Activated T-cell treated with anti-CD3 and anti-CD28 coated beads, Interleukin-2, amount 50 U/mL, for 24 hours (primary cell): ENCODE measurements at regions not wholly inside any gene's neighbourhood (a gene's known extent, or its start where the extent isn't known, plus 50 kb on each side); places are given as distances from the start of the nearest gene placed in this dataset.
"Not testable (repeated sequence)": the region's sequence is repeated elsewhere in the genome, so short reads cannot be mapped to it uniquely, and the experiment has no call there.

Experiments used
- DNase-seq: peaks from one replicate; pipeline ENCODE4 v3.0.0-alpha.2; 2020
- H3K27ac Mint-ChIP-seq: 2 replicates; pipeline ENCODE4 v1.8.0; 2020; ENCODE audit warnings: mild to moderate bottlenecking, mixed read lengths
- H3K27me3 Mint-ChIP-seq: 2 replicates; pipeline ENCODE4 v1.8.0; 2020; ENCODE audit warnings: mixed read lengths
- H3K36me3 Mint-ChIP-seq: 2 replicates; pipeline ENCODE4 v1.8.0; 2020; ENCODE audit warnings: low read depth, mixed read lengths
- H3K4me1 Mint-ChIP-seq: 2 replicates; pipeline ENCODE4 v1.8.0; 2020; ENCODE audit warnings: low read depth, mixed read lengths
- H3K4me3 Mint-ChIP-seq: 2 replicates; pipeline ENCODE4 v1.8.0; 2020; ENCODE audit warnings: mild to moderate bottlenecking, moderate library complexity, mixed read lengths
- H3K9me3 Mint-ChIP-seq: 2 replicates; pipeline ENCODE4 v1.8.0; 2020; ENCODE audit warnings: mixed read lengths

- H3K27ac Mint-ChIP-seq: no peak overlapping the region
- peaks cover 15% of the 10 kb centered on the region for H3K9me3 Mint-ChIP-seq
Observed at GRCh38 chr5:27474395-27474794, 436.0 kb upstream of the CDH9 start.

GRCh38 chr5:27474047-27474309 is 435.6 kb upstream of the CDH9 start:
- Mint-ChIP-seq H3K27ac (no peak overlapping the region), H3K27me3 (no peaks in the 10 kb centered on the region), H3K4me1 (no peaks in the 10 kb centered on the region), H3K36me3 (no peaks in the 10 kb centered on the region), H3K9me3 (peaks cover 15% of the 10 kb centered on the region), H3K4me3 (no peak overlapping the region)
- no peak for DNase-seq

More at GRCh38 chr5:27474395-27474794, 436.0 kb upstream of the CDH9 start:
- Mint-ChIP-seq H3K27me3 (no peaks in the 10 kb centered on the region), H3K4me3 (no peak overlapping the region), H3K36me3 (no peaks in the 10 kb centered on the region), H3K4me1 (no peaks in the 10 kb centered on the region)
- no peak for DNase-seq

- H3K27ac Mint-ChIP-seq: no peak overlapping the region
- H3K27me3 Mint-ChIP-seq: no peaks in the 10 kb centered on the region
- no peaks in the 10 kb centered on the region for H3K36me3 Mint-ChIP-seq
- H3K4me1 Mint-ChIP-seq: no peaks in the 10 kb centered on the region
- no peak overlapping the region for H3K4me3 Mint-ChIP-seq
- peaks cover 15% of the 10 kb centered on the region for H3K9me3 Mint-ChIP-seq
- no peak for DNase-seq
Observed at GRCh38 chr5:27473307-27474046, 435.1 kb upstream of the CDH9 start.

GRCh38 chr5:27472871-27473270 is 434.5 kb upstream of the CDH9 start:
- Mint-ChIP-seq H3K4me3 (no peak overlapping the region), H3K4me1 (no peaks in the 10 kb centered on the region), H3K27ac (no peak overlapping the region), H3K36me3 (no peaks in the 10 kb centered on the region), H3K27me3 (no peaks in the 10 kb centered on the region), H3K9me3 (peaks cover 18% of the 10 kb centered on the region)
- no peak for DNase-seq

- Mint-ChIP-seq H3K9me3 (peaks cover 18% of the 10 kb centered on the region), H3K27ac (no peak overlapping the region), H3K4me3 (no peak overlapping the region), H3K27me3 (no peaks in the 10 kb centered on the region), H3K4me1 (no peaks in the 10 kb centered on the region), H3K36me3 (no peaks in the 10 kb centered on the region)
- no peak for DNase-seq
Observed at GRCh38 chr5:27472000-27472763, 433.8 kb upstream of the CDH9 start.

GRCh38 chr5:27466959-27467358 is 428.6 kb upstream of the CDH9 start:
- Mint-ChIP-seq H3K27me3 (no peaks in the 10 kb centered on the region), H3K36me3 (no peaks in the 10 kb centered on the region), H3K4me1 (no peaks in the 10 kb centered on the region), H3K27ac (no peak overlapping the region), H3K9me3 (peaks cover 28% of the 10 kb centered on the region), H3K4me3 (no peak overlapping the region)
- no peak for DNase-seq

- no peak overlapping the region for H3K4me3 Mint-ChIP-seq
- no peak overlapping the region for H3K27ac Mint-ChIP-seq
- peaks cover 25% of the 10 kb centered on the region for H3K9me3 Mint-ChIP-seq
- DNase-seq: no peak
- no peaks in the 10 kb centered on the region for H3K27me3 Mint-ChIP-seq
- H3K4me1 Mint-ChIP-seq: no peaks in the 10 kb centered on the region
- no peaks in the 10 kb centered on the region for H3K36me3 Mint-ChIP-seq
Observed at GRCh38 chr5:27465140-27465539, 426.8 kb upstream of the CDH9 start.

GRCh38 chr5:27463446-27464149 is 425.2 kb upstream of the CDH9 start:
- Mint-ChIP-seq H3K36me3 (no peaks in the 10 kb centered on the region), H3K4me3 (no peak overlapping the region), H3K4me1 (no peaks in the 10 kb centered on the region), H3K27ac (no peak overlapping the region), H3K9me3 (peaks cover 28% of the 10 kb centered on the region), H3K27me3 (no peaks in the 10 kb centered on the region)
- no peak for DNase-seq

- DNase-seq: no peak
- Mint-ChIP-seq H3K36me3 (no peaks in the 10 kb centered on the region), H3K27me3 (no peaks in the 10 kb centered on the region), H3K4me3 (no peak overlapping the region), H3K27ac (no peak overlapping the region), H3K4me1 (no peaks in the 10 kb centered on the region), H3K9me3 (peaks cover 25% of the 10 kb centered on the region)
Observed at GRCh38 chr5:27462936-27463335, 424.6 kb upstream of the CDH9 start.

- peaks cover 11% of the 10 kb centered on the region for H3K9me3 Mint-ChIP-seq
- DNase-seq: no peak
- no peaks in the 10 kb centered on the region for H3K27me3 Mint-ChIP-seq
- no peak overlapping the region for H3K27ac Mint-ChIP-seq
- no peaks in the 10 kb centered on the region for H3K36me3 Mint-ChIP-seq
- no peaks in the 10 kb centered on the region for H3K4me1 Mint-ChIP-seq
- no peak overlapping the region for H3K4me3 Mint-ChIP-seq
Observed at GRCh38 chr5:27458287-27458686, 419.9 kb upstream of the CDH9 start.

- Mint-ChIP-seq H3K4me3 (no peak overlapping the region), H3K27me3 (no peaks in the 10 kb centered on the region), H3K36me3 (no peaks in the 10 kb centered on the region), H3K9me3 (peaks cover 3% of the 10 kb centered on the region), H3K27ac (no peak overlapping the region), H3K4me1 (no peaks in the 10 kb centered on the region)
- DNase-seq: no peak
Observed at GRCh38 chr5:27451377-27451776, 413.0 kb upstream of the CDH9 start.

- DNase-seq: no peak
- Mint-ChIP-seq H3K9me3 (peaks cover 3% of the 10 kb centered on the region), H3K27me3 (no peaks in the 10 kb centered on the region), H3K27ac (no peak overlapping the region), H3K4me3 (no peak overlapping the region), H3K4me1 (no peaks in the 10 kb centered on the region), H3K36me3 (no peaks in the 10 kb centered on the region)
Observed at GRCh38 chr5:27450607-27451006, 412.2 kb upstream of the CDH9 start.

GRCh38 chr5:27439383-27439782 is 401.0 kb upstream of the CDH9 start:
- H3K27ac Mint-ChIP-seq, DNase-seq, H3K27me3 Mint-ChIP-seq, H3K4me3 Mint-ChIP-seq, H3K9me3 Mint-ChIP-seq, H3K36me3 Mint-ChIP-seq, H3K4me1 Mint-ChIP-seq: not testable (repeated sequence)

GRCh38 chr5:27437594-27438200 is 399.3 kb upstream of the CDH9 start:
- no peak for DNase-seq
- Mint-ChIP-seq H3K27me3 (no peaks in the 10 kb centered on the region), H3K9me3 (peaks cover 18% of the 10 kb centered on the region), H3K27ac (no peak overlapping the region), H3K36me3 (no peaks in the 10 kb centered on the region), H3K4me1 (no peaks in the 10 kb centered on the region), H3K4me3 (no peak overlapping the region)

GRCh38 chr5:27434335-27434734 is 395.9 kb upstream of the CDH9 start:
- Mint-ChIP-seq H3K27me3 (no peaks in the 10 kb centered on the region), H3K4me1 (no peaks in the 10 kb centered on the region), H3K27ac (no peak overlapping the region), H3K4me3 (no peak overlapping the region), H3K36me3 (no peaks in the 10 kb centered on the region), H3K9me3 (peaks cover 25% of the 10 kb centered on the region)
- DNase-seq: no peak
